PFSK-1 (cell line): ENCODE measurements at regions not wholly inside any gene's neighbourhood (a gene's known extent, or its start where the extent isn't known, plus 50 kb on each side); places are given as distances from the start of the nearest gene placed in this dataset.

Experiments used
- FOXP2 ChIP-seq: optimal IDR thresholded peaks from 2 replicates; pipeline ENCODE3; 2011; ENCODE audit warnings: borderline replicate concordance, control low read depth, inconsistent platforms; ENCODE audit not compliant: insufficient read depth; ENCODE audit errors: extremely low read length, extremely low read depth
- POLR2AphosphoS5 ChIP-seq: IDR thresholded peaks from 2 replicates; pipeline ENCODE4 v1.6.1; 2012; ENCODE audit warnings: low read depth, mild to moderate bottlenecking, control low read depth, low read length, moderate library complexity
- REST ChIP-seq, 2 experiments: IDR thresholded peaks; 2 replicates each; pipeline versions ENCODE4 v1.6.1 to v1.8.0; 2011 to 2012; ENCODE audit warnings: low read depth in 2 of 2, low read length in 2 of 2, control low read depth in 1 of 2, inconsistent platforms in 1 of 2, mild to moderate bottlenecking in 1 of 2, moderate library complexity in 1 of 2; ENCODE audit not compliant: insufficient read depth in 1 of 2
- SIN3A ChIP-seq: IDR thresholded peaks from 2 replicates; pipeline ENCODE4 v1.6.1; 2012; ENCODE audit warnings: mild to moderate bottlenecking, low read length, moderate library complexity, borderline replicate concordance; ENCODE audit not compliant: insufficient read depth

GRCh38 chr10:9036711-9037204, 982.3 kb downstream of the GATA3 start:
- TF ChIP-seq FOXP2 (no peak), REST (IDR thresholded peaks at IDR 0.05; ENCODE audit: insufficient read depth in 1 of 2, low read depth in 2 of 2, low read length in 2 of 2) (no peak), POLR2AphosphoS5 (no peak), SIN3A (no peak)
